Spleen (tissue), 7 donors: ENCODE measurements at regions not wholly inside any gene's neighbourhood (a gene's known extent, or its start where the extent isn't known, plus 50 kb on each side); places are given as distances from the start of the nearest gene placed in this dataset.
"Not testable (repeated sequence)": the region's sequence is repeated elsewhere in the genome, so short reads cannot be mapped to it uniquely, and the experiment has no call there.

Experiments used
- CTCF ChIP-seq, 11 experiments: fragments of 200-600 bp in 7 of 11; fragments of 450-650 bp in 4 of 11; sonication (generic) in 4 of 11; IDR thresholded peaks in 8 of 11; conservative IDR thresholded peaks in 3 of 11; 1 replicate in 7 of 11; 2 replicates in 4 of 11; pipeline versions ENCODE4 v1.4.0 to v1.8.0; 2016 to 2021; ENCODE audit warnings: antibody characterized with exemption in 11 of 11, inconsistent platforms in 4 of 11, mild to moderate bottlenecking in 1 of 11
- POLR2AphosphoS5 ChIP-seq, 3 donors: sonication (generic); formaldehyde crosslinking; IDR thresholded peaks; one replicate each; pipeline ENCODE4 v1.5.1; 2017; ENCODE audit warnings: antibody characterized with exemption in 3 of 3
- donor health status: DM: no; HTN: no; CAD: no; lungs with moderate emphysema.
- donor health status: DM: no; HTN: no; CAD: no.
- donor health status: DM: no; HTN: no; CAD: no.

GRCh38 chr17:16839242-16840175 lies 132.4 kb downstream of the TNFRSF13B start:
- TF ChIP-seq POLR2AphosphoS5 (IDR thresholded peaks at IDR 0.05); CTCF (IDR thresholded peaks at IDR 0.05 in 8 of 11, conservative IDR thresholded peaks at IDR 0.05 in 3 of 11): not testable (repeated sequence)
